Heart right ventricle (tissue), 16 donors: ENCODE measurements at regions not wholly inside any gene's neighbourhood (a gene's known extent, or its start where the extent isn't known, plus 50 kb on each side); places are given as distances from the start of the nearest gene placed in this dataset.

ENCODE experiments used
- ATAC-seq, 8 donors: fragments of 200-7000 bp; cut with Tn5 transposase; one replicate each; pipeline ENCODE4 v1.9.1; 2020; ENCODE audit warnings: mild to moderate bottlenecking in 8 of 8, moderate library complexity in 8 of 8, moderate number of reproducible peaks in 1 of 8
- DNase-seq, 2 donors: peaks; one replicate each; pipeline ENCODE4 v3.0.0-alpha.2; 2020
- H3K27ac ChIP-seq, 10 donors: fragments of 200-600 bp; sonication (generic) in 2 of 10; one replicate each; pipeline versions ENCODE4 v1.5.0 to v1.8.0; 2020 to 2022; ENCODE audit warnings: mild to moderate bottlenecking in 3 of 10
- H3K27me3 ChIP-seq, 7 donors: fragments of 200-600 bp; one replicate each; pipeline ENCODE4 v1.8.0; 2021 to 2022; ENCODE audit warnings: mild to moderate bottlenecking in 2 of 7
- H3K36me3 ChIP-seq, 9 donors: fragments of 200-600 bp; sonication (generic) in 1 of 9; one replicate each; pipeline versions ENCODE4 v1.5.0 to v1.8.0; 2020 to 2022; ENCODE audit warnings: mild to moderate bottlenecking in 2 of 9
- H3K4me1 ChIP-seq, 9 donors: fragments of 200-600 bp; sonication (generic) in 1 of 9; one replicate each; pipeline versions ENCODE4 v1.5.0 to v1.8.0; 2020 to 2022; ENCODE audit warnings: mild to moderate bottlenecking in 4 of 9
- H3K4me3 ChIP-seq, 10 donors: fragments of 200-600 bp; sonication (generic) in 2 of 10; one replicate each; pipeline versions ENCODE4 v1.5.0 to v1.8.0; 2020 to 2022; ENCODE audit warnings: mild to moderate bottlenecking in 7 of 10, moderate library complexity in 2 of 10
- H3K9me3 ChIP-seq, 11 donors: fragments of 200-600 bp in 10 of 11; sonication (generic) in 2 of 11; one replicate each; pipeline versions ENCODE4 v1.5.0 to v1.8.0; 2013 to 2022; ENCODE audit warnings: mild to moderate bottlenecking in 2 of 11, control low read depth in 1 of 11, moderate library complexity in 1 of 11
- WGBS, 2 donors: extraction: QIAGEN DNeasy Blood & Tissue Kit; methylation state at CpG; one replicate each; pipeline ENCODE4 v1.1.7; 2013; ENCODE audit warnings: inconsistent platforms in 1 of 2; 5-methylcytosine and 5-hydroxymethylcytosine counted together
- intact Hi-C, 10 donors: fragments of 100-400 bp; cut with DNase I; formaldehyde crosslinking; loops; one replicate each; pipeline versions ENCODE4 v1.11.1 to v1.14.2; 2022
- TF ChIP-seq, protein P1 (sequence below), 9 donors: fragments of 200-600 bp; sonication (generic) in 2 of 9; IDR thresholded peaks; one replicate each; pipeline versions ENCODE4 v1.5.0 to v1.8.0; 2021 to 2022; ENCODE audit warnings: antibody characterized with exemption in 9 of 9, mild to moderate bottlenecking in 5 of 9, moderate library complexity in 1 of 9
- donor health status: Arrhythmogenic right ventricular cardiomyopathy.
- donor health status: ischemic (EF 13 %, LVEDD 7.1; RV severe dilation, severe dysfunction).
- donor health status: healthy with polysubstance abuse.
- donor health status: DM: no; HTN: yes; CAD: no.
- donor health status: DM: no; HTN: no; CAD: no.
- donor health status: ischemic (EF 25% LVEDD 6.9; RV normal size, moderate dysfunction).
- donor health status: ischemic (EF 25% LVEDD 5.7; RV mildly dilated, moderate dysfunction).
- donor health status: healthy.
- donor health status: DM: yes; HTN: yes; CAD: no.
- donor health status: Ischemic cardiomyopathy.
- donor health status: ischemic (EF 35%, LVEDD 5.7; RV mildly dilated, moderate dysfunction).
- donor health status: nonischemic (EF 11% LVEDD 7.7; RV severe dilation, severe dysfunction).
- donor health status: DM: yes; HTN: yes; CAD: no.
- donor health status: PGD.
- donor health status: ischemic (EF 29% LVEDD 5.4; RV normal size, mild dysfunction).
- donor health status: nonischemic (EF 23%, LVEDD 6.1; RV moderate dilation, normal function).

DNA sequence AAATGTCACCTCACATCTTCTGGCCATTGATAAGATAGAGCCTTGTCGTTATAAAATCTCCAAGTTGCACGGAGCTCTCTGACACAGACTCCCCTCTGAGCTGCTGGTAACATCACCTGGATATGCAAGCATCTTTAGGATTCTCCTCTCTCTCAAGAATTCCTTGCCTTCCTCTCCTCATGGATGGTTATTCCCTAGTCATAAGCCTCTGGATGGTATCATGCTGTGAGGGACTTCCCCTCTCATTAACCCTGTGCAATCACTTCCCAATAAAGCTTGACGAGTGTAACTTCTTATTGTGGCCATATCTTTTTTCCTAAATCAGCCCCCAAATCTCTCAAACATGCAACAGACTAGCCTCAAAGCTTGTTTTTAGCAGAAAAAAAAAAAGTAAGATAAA lies 1057.0 kb upstream of the SLIT2 start:
- TF ChIP-seq, protein P1, sequence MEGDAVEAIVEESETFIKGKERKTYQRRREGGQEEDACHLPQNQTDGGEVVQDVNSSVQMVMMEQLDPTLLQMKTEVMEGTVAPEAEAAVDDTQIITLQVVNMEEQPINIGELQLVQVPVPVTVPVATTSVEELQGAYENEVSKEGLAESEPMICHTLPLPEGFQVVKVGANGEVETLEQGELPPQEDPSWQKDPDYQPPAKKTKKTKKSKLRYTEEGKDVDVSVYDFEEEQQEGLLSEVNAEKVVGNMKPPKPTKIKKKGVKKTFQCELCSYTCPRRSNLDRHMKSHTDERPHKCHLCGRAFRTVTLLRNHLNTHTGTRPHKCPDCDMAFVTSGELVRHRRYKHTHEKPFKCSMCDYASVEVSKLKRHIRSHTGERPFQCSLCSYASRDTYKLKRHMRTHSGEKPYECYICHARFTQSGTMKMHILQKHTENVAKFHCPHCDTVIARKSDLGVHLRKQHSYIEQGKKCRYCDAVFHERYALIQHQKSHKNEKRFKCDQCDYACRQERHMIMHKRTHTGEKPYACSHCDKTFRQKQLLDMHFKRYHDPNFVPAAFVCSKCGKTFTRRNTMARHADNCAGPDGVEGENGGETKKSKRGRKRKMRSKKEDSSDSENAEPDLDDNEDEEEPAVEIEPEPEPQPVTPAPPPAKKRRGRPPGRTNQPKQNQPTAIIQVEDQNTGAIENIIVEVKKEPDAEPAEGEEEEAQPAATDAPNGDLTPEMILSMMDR (IDR thresholded peaks at IDR 0.05), result no peak
- DNase-seq, result no peak
- 40 to 55% methylated on average over 3 of the region's 3 CpGs for WGBS, 2 donors

GRCh38 chr4:19193274-19193981 lies 1058.3 kb upstream of the SLIT2 start:
- H3K27ac ChIP-seq, result no peak overlapping the region
- no peaks in the 10 kb centered on the region for H3K27me3 ChIP-seq
- TF ChIP-seq, protein P1 (IDR thresholded peaks at IDR 0.05), result no peak
- H3K36me3 ChIP-seq, result no peaks in the 10 kb centered on the region
- DNase-seq (no peak), ATAC-seq (no peak)
- WGBS, 2 donors, result 79 to 84% methylated on average over 9 of the region's 9 CpGs
- no peak overlapping the region for H3K4me3 ChIP-seq
- intact Hi-C loops, result no loop called here
- H3K9me3 ChIP-seq, result no peaks in the 10 kb centered on the region
- H3K4me1 ChIP-seq, result no peaks in the 10 kb centered on the region

More for the DNA sequence above, 1057.0 kb upstream of the SLIT2 start:
- Histone ChIP-seq H3K4me1 (no peaks in the 10 kb centered on the region), H3K27ac (no peak overlapping the region), H3K9me3 (no peaks in the 10 kb centered on the region), H3K36me3 (no peaks in the 10 kb centered on the region), H3K27me3 (no peaks in the 10 kb centered on the region), H3K4me3 (no peak overlapping the region)
- intact Hi-C loops, result no loop called here
- ATAC-seq, result no peak

DNA sequence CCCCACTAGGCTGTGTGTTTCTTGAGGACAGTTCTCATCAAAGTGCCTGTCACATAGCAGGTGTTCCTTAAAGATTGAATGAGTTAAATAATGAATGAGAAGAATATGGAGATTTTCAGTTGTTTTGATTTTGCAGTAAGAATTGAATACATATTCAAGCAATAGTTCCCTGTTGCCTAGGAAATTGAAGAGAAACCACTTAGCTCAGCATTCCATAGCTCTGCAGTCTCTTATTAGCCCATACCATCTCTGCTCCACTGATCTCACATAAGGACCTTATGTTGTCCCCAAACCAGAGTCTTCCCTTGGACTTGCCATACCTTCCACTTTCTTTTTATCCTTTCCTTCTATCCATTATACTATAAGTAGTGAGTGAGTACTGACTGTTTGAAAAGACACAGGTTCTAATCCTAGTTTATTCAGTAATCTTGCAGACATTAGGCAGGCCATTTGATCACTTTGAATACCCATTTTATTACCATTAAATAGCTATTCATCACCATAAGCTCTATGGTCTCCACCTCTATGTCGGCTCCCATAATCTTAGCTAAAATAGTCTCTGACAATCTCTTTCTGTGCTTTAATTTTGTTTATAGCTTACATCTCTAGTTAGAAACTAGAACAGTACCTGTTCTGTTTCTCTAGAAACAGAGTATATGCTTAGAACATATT lies 1059.6 kb upstream of the SLIT2 start:
- Histone ChIP-seq H3K27me3 (no peaks in the 10 kb centered on the region), H3K36me3 (no peaks in the 10 kb centered on the region)

DNA sequence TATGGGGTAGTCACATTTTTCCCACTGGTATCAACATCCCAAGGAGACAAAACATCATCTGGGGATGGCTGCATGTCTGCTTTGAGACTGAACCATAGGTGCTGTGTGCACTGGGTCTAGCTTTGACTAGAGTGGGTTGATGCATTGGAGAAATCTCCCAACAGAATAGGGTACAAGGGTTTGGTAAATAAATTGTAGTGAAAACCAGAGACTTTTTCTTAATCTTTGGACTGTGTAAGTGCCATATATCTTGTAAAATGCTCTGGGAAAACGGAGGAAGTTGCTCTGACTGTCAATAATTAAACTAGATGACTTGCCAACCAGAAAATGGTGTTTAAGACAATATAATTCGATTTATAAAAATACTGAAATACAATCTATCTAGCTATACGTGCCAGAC lies 1064.0 kb upstream of the SLIT2 start:
- Histone ChIP-seq H3K9me3 (no peaks in the 10 kb centered on the region), H3K4me3 (no peak overlapping the region), H3K36me3 (no peaks in the 10 kb centered on the region), H3K4me1 (no peaks in the 10 kb centered on the region), H3K27me3 (no peaks in the 10 kb centered on the region), H3K27ac (no peak overlapping the region)
- TF ChIP-seq, protein P1 (IDR thresholded peaks at IDR 0.05), result no peak
- intact Hi-C loops, result no loop called here
- ATAC-seq (no peak), DNase-seq (no peak)
- 52 to 63% methylated on average over 3 of the region's 3 CpGs for WGBS, 2 donors

More for the DNA sequence above, 1059.6 kb upstream of the SLIT2 start:
- Histone ChIP-seq H3K4me1 (no peaks in the 10 kb centered on the region), H3K4me3 (no peak overlapping the region), H3K9me3 (no peaks in the 10 kb centered on the region), H3K27ac (no peak overlapping the region)
- WGBS, 2 donors, result 0 to 97% methylated on average over 1 of the region's 1 CpG
- intact Hi-C loops, result no loop called here
- TF ChIP-seq, protein P1 (IDR thresholded peaks at IDR 0.05), result no peak
- no peak for ATAC-seq
- DNase-seq, result no peak
